H1 (cell line): ENCODE measurements at regions not wholly inside any gene's neighbourhood (a gene's known extent, or its start where the extent isn't known, plus 50 kb on each side); places are given as distances from the start of the nearest gene placed in this dataset.

Experiments
- CTCF ChIA-PET: fragments of 300-600 bp; sonication (Branson Sonifier 250); formaldehyde crosslinking; loops from one replicate; lab custom pipeline; 2021; ENCODE audit not compliant: partially characterized antibody; lab: Charles Lee
- POLR2A ChIA-PET: fragments of 300-600 bp; sonication (Branson Sonifier 250); formaldehyde crosslinking; loops from one replicate; lab custom pipeline; 2021; ENCODE audit warnings: inconsistent platforms; ENCODE audit not compliant: partially characterized antibody; lab: Charles Lee
- DNase-seq, 2 experiments: peaks; one replicate each; pipeline versions ENCODE4 v3.0.0 to v3.0.0-alpha.2; 2010 to 2022; ENCODE audit warnings: low spot score in 2 of 2, low read depth in 1 of 2, mixed read lengths in 1 of 2
- FAIRE-seq: peaks from 2 replicates; lab custom pipeline; 2011; peaks lifted over from hg19 to GRCh38; lab: Jason Lieb, UNC
- H2AFZ ChIP-seq: 2 replicates; pipeline ENCODE4 v1.8.1; 2012; ENCODE audit warnings: low read length, inconsistent platforms
- H2AK5ac ChIP-seq: 2 replicates; pipeline ENCODE4 v1.6.1; 2013; ENCODE audit warnings: low read depth, low read length
- H2BK120ac ChIP-seq: replicated peaks from 2 replicates; pipeline ENCODE3; 2013; ENCODE audit warnings: low read depth, low read length, inconsistent platforms
- H2BK12ac ChIP-seq: 2 replicates; pipeline ENCODE4 v1.6.1; 2013; ENCODE audit warnings: low read depth, low read length
- H2BK15ac ChIP-seq: 2 replicates; pipeline ENCODE4 v1.6.1; 2013; ENCODE audit warnings: low read length
- H2BK20ac ChIP-seq: 2 replicates; pipeline ENCODE4 v1.6.1; 2013; ENCODE audit warnings: low read length
- H2BK5ac ChIP-seq: 2 replicates; pipeline ENCODE4 v1.6.1; 2013; ENCODE audit warnings: low read depth, low read length
- H3K14ac ChIP-seq: 2 replicates; pipeline ENCODE4 v1.6.1; 2013; ENCODE audit warnings: inconsistent platforms; ENCODE audit not compliant: insufficient read length
- H3K18ac ChIP-seq: 2 replicates; pipeline ENCODE4 v1.6.1; 2013; ENCODE audit warnings: low read length; ENCODE audit errors: extremely low read depth
- H3K23ac ChIP-seq: 2 replicates; pipeline ENCODE4 v1.6.1; 2013; ENCODE audit warnings: inconsistent platforms; ENCODE audit not compliant: insufficient read length
- H3K23me2 ChIP-seq: 2 replicates; pipeline ENCODE4 v1.6.1; 2013; ENCODE audit warnings: low read depth, low read length
- H3K27ac ChIP-seq: 2 replicates; pipeline ENCODE4 v1.6.1; 2011; ENCODE audit warnings: low read depth, low read length, inconsistent platforms
- H3K27me3 ChIP-seq, 4 experiments: replicated peaks in 1 of 4; 1 replicate in 1 of 4; 2 replicates in 3 of 4; pipeline versions ENCODE4 v1.6.1 to v1.8.1; 2011 to 2013; ENCODE audit warnings: low read length in 3 of 4, mild to moderate bottlenecking in 3 of 4, inconsistent platforms in 2 of 4, mixed read lengths in 2 of 4, moderate library complexity in 1 of 4; ENCODE audit not compliant: control insufficient read depth in 3 of 4, insufficient read depth in 3 of 4; ENCODE audit errors: extremely low read depth in 1 of 4
- H3K36me3 ChIP-seq, 4 experiments: 2 replicates each; pipeline versions ENCODE4 v1.6.1 to v1.8.1; 2011 to 2013; ENCODE audit warnings: mild to moderate bottlenecking in 4 of 4, low read length in 3 of 4, moderate library complexity in 2 of 4, control low read depth in 1 of 4, inconsistent platforms in 1 of 4; ENCODE audit not compliant: insufficient read depth in 4 of 4, control insufficient read depth in 2 of 4
- H3K4ac ChIP-seq: replicated peaks from 2 replicates; pipeline ENCODE3; 2013; ENCODE audit warnings: low read length, low read depth, mixed read lengths, inconsistent platforms; ENCODE audit not compliant: insufficient read length
- H3K4me1 ChIP-seq, 4 experiments: replicated peaks in 1 of 4; 1 replicate in 1 of 4; 2 replicates in 3 of 4; pipeline versions ENCODE4 v1.6.1 to v1.8.1; 2011 to 2013; ENCODE audit warnings: low read length in 3 of 4, inconsistent platforms in 2 of 4, mixed read lengths in 1 of 4; ENCODE audit not compliant: insufficient read depth in 4 of 4, control insufficient read depth in 3 of 4
- H3K4me2 ChIP-seq, 2 experiments: 2 replicates each; pipeline versions ENCODE4 v1.6.1 to v1.8.1; 2011 to 2013; ENCODE audit warnings: low read depth in 2 of 2, low read length in 2 of 2, control low read depth in 1 of 2, inconsistent platforms in 1 of 2, mild to moderate bottlenecking in 1 of 2; ENCODE audit not compliant: insufficient read depth in 1 of 2
- H3K4me3 ChIP-seq, 4 experiments: fragments of 200-600, 300-600 bp in 1 of 4; sonication (generic), shearing (Covaris generic), sonication (Bioruptor Twin) in 1 of 4; 2 replicates each; pipeline versions ENCODE4 v1.5.1 to v1.8.1; 2011 to 2016; ENCODE audit warnings: low read length in 4 of 4, low read depth in 3 of 4, control low read depth in 2 of 4, inconsistent platforms in 2 of 4, mild to moderate bottlenecking in 2 of 4, mixed read lengths in 1 of 4, moderate library complexity in 1 of 4; ENCODE audit not compliant: insufficient read depth in 2 of 4; ENCODE audit errors: extremely low read depth in 1 of 4
- H3K56ac ChIP-seq: replicated peaks from 2 replicates; pipeline ENCODE3; 2013; ENCODE audit warnings: low read depth, mild to moderate bottlenecking, mixed read lengths, low read length, inconsistent platforms; ENCODE audit not compliant: insufficient read length
- H3K79me1 ChIP-seq: 2 replicates; pipeline ENCODE4 v1.6.1; 2013; ENCODE audit warnings: low read depth, low read length, control low read depth
- H3K79me2 ChIP-seq, 2 experiments: 2 replicates each; pipeline versions ENCODE4 v1.6.1 to v1.8.1; 2012 to 2013; ENCODE audit warnings: low read length in 2 of 2, mild to moderate bottlenecking in 2 of 2, inconsistent platforms in 1 of 2; ENCODE audit not compliant: insufficient read depth in 2 of 2, control insufficient read depth in 1 of 2
- H3K9ac ChIP-seq, 4 experiments: replicated peaks in 1 of 4; 1 replicate in 1 of 4; 2 replicates in 3 of 4; pipeline versions ENCODE4 v1.6.1 to v1.8.1; 2011 to 2013; ENCODE audit warnings: low read depth in 3 of 4, low read length in 3 of 4, control low read depth in 2 of 4, mild to moderate bottlenecking in 2 of 4, moderate library complexity in 2 of 4, inconsistent platforms in 1 of 4; ENCODE audit errors: extremely low read depth in 1 of 4
- H3K9me3 ChIP-seq, 2 experiments: 2 replicates each; pipeline versions ENCODE4 v1.6.1 to v1.8.1; 2012 to 2013; ENCODE audit warnings: mild to moderate bottlenecking in 2 of 2, moderate library complexity in 2 of 2, control low read depth in 1 of 2, inconsistent platforms in 1 of 2, low read depth in 1 of 2, low read length in 1 of 2, mixed read lengths in 1 of 2; ENCODE audit not compliant: insufficient read depth in 2 of 2
- H4K20me1 ChIP-seq, 2 experiments: replicated peaks in 1 of 2; 2 replicates each; pipeline versions ENCODE3 to v1.8.1; 2011 to 2013; ENCODE audit warnings: inconsistent platforms in 2 of 2, low read length in 2 of 2, mild to moderate bottlenecking in 1 of 2; ENCODE audit not compliant: insufficient read depth in 2 of 2, control insufficient read depth in 1 of 2
- H4K5ac ChIP-seq: 2 replicates; pipeline ENCODE4 v1.6.1; 2013; ENCODE audit warnings: low read length, low read depth, mixed read lengths, inconsistent platforms; ENCODE audit not compliant: insufficient read length
- H4K8ac ChIP-seq: 2 replicates; pipeline ENCODE4 v1.8.0; 2013; ENCODE audit warnings: mild to moderate bottlenecking, moderate library complexity, low read length, inconsistent platforms; ENCODE audit not compliant: insufficient read depth; ENCODE audit errors: extremely low read depth
- H4K91ac ChIP-seq: replicated peaks from 2 replicates; pipeline ENCODE3; 2013; ENCODE audit warnings: low read length, mixed read lengths, inconsistent platforms; ENCODE audit not compliant: insufficient read length
- CBX5 ChIP-seq: fragments of 300-800, 300-1000 bp; sonication (generic); IDR thresholded peaks from 2 replicates; pipeline ENCODE4 v1.7.1; 2016; ENCODE audit warnings: antibody characterized with exemption, low read length, low read depth
- CEBPB ChIP-seq: IDR thresholded peaks from 2 replicates; pipeline ENCODE4 v1.6.1; 2012; ENCODE audit warnings: low read depth, low read length
- CREB1 ChIP-seq: IDR thresholded peaks from 2 replicates; pipeline ENCODE4 v1.6.1; 2012; ENCODE audit warnings: inconsistent platforms
- CTBP2 ChIP-seq: IDR thresholded peaks from 2 replicates; pipeline ENCODE4 v1.7.0; 2011; ENCODE audit warnings: borderline replicate concordance, mild to moderate bottlenecking, moderate library complexity, mixed read lengths, low read length; ENCODE audit not compliant: insufficient read depth, insufficient read length
- E2F6 ChIP-seq: IDR thresholded peaks from 2 replicates; pipeline ENCODE4 v1.6.1; 2012; ENCODE audit warnings: inconsistent platforms
- HDAC2 ChIP-seq, 2 experiments: fragments of 300-600 bp in 1 of 2; sonication (generic) in 1 of 2; IDR thresholded peaks; 2 replicates each; pipeline ENCODE4 v1.6.1; 2011 to 2012; ENCODE audit warnings: low read depth in 2 of 2, low read length in 2 of 2, mild to moderate bottlenecking in 2 of 2, moderate library complexity in 2 of 2, borderline replicate concordance in 1 of 2, inconsistent platforms in 1 of 2
- KDM1A ChIP-seq: fragments of 200-600, 300-600 bp; sonication (generic); IDR thresholded peaks from 2 replicates; pipeline ENCODE4 v1.7.1; 2016; ENCODE audit warnings: mild to moderate bottlenecking, low read length, borderline replicate concordance
- KDM4A ChIP-seq: IDR thresholded peaks from one replicate; pipeline ENCODE4 v1.7.1; 2012; ENCODE audit warnings: low read depth, mild to moderate bottlenecking, moderate library complexity, low read length, inconsistent platforms; ENCODE audit not compliant: severe bottlenecking
- PHF8 ChIP-seq: fragments of 200-600 bp; sonication (generic); conservative IDR thresholded peaks from 2 replicates; pipeline ENCODE4 v1.7.1; 2012; ENCODE audit warnings: low read depth, mild to moderate bottlenecking, inconsistent platforms, low read length, moderate library complexity
- SIRT6 ChIP-seq: IDR thresholded peaks from one replicate; pipeline ENCODE4 v1.7.1; 2012; ENCODE audit warnings: low read length, inconsistent platforms
- SP2 ChIP-seq: IDR thresholded peaks from 2 replicates; pipeline ENCODE4 v1.6.1; 2012; ENCODE audit warnings: mild to moderate bottlenecking, low read length, inconsistent platforms
- TAF7 ChIP-seq: optimal IDR thresholded peaks from 2 replicates; pipeline ENCODE3; 2011; ENCODE audit warnings: low read depth, mild to moderate bottlenecking, inconsistent platforms, low read length, moderate library complexity, borderline replicate concordance
- TEAD4 ChIP-seq: IDR thresholded peaks from 2 replicates; pipeline ENCODE4 v1.6.1; 2012; ENCODE audit warnings: low read depth, low read length, inconsistent platforms, mixed read lengths
- USF2 ChIP-seq: IDR thresholded peaks from 2 replicates; pipeline ENCODE4 v1.6.1; 2011; ENCODE audit warnings: low read length, improper control_type of control experiment
- WGBS, 2 experiments: shearing (Covaris generic) in 1 of 2; methylation state at CpG; one replicate each; pipeline versions ENCODE4 v1.1.6 to v1.1.7; 2013 to 2015; ENCODE audit warnings: low lambda C conversion rate in 2 of 2, mixed read lengths in 2 of 2, inconsistent platforms in 1 of 2, low coverage in 1 of 2, missing lambda C conversion rate in 1 of 2; ENCODE audit not compliant: insufficient replicate concordance in 2 of 2, insufficient coverage in 1 of 2, insufficient read length in 1 of 2; ENCODE audit errors: extremely low coverage in 1 of 2, missing lambda C conversion rate in 1 of 2; 5-methylcytosine and 5-hydroxymethylcytosine counted together

- no peak overlapping the region for H4K91ac ChIP-seq
- no peak for TF ChIP-seq CEBPB
- no peak for TF ChIP-seq USF2
- TF ChIP-seq CTBP2, result no peak
- TF ChIP-seq TEAD4, result no peak
- no peak for TF ChIP-seq SP2
- no peak for TF ChIP-seq TAF7
- TF ChIP-seq E2F6, result no peak
- TF ChIP-seq KDM1A, result no peak
- TF ChIP-seq KDM4A, result no peak
- TF ChIP-seq CBX5, result no peak
- TF ChIP-seq CREB1, result no peak
- TF ChIP-seq SIRT6, result no peak
- no peak for TF ChIP-seq PHF8
- TF ChIP-seq HDAC2 (IDR thresholded peaks at IDR 0.05; ENCODE audit: borderline replicate concordance in 1 of 2, low read depth in 2 of 2, low read length in 2 of 2), result no peak
These were observed 80.3 kb downstream of the EBLN1 start for GRCh38 chr10:22137542-22137941.

More at GRCh38 chr10:22137542-22137941, 80.3 kb downstream of the EBLN1 start:
- WGBS, 2 experiments, result 93% methylated on average over 2 of the region's 2 CpGs; no CpG with 5 or more reads in 1 of the 2 experiments
- no peak overlapping the region for H2BK20ac ChIP-seq
- ChIA-PET POLR2A (no interaction called here), CTCF (no interaction called here)
- H2BK15ac ChIP-seq, result no peak overlapping the region
- H3K4ac ChIP-seq, result no peak overlapping the region
- no peaks in the 10 kb centered on the region for H3K4me1 ChIP-seq
- no peak overlapping the region for H4K8ac ChIP-seq
- H2AFZ ChIP-seq, result no peak overlapping the region
- no peak overlapping the region for H3K4me2 ChIP-seq
- no peak overlapping the region for H3K14ac ChIP-seq
- FAIRE-seq (no peak), DNase-seq (no peak)
- no peak overlapping the region for H2BK5ac ChIP-seq
- H3K23ac ChIP-seq, result no peak overlapping the region
- H3K79me1 ChIP-seq, result no peaks in the 10 kb centered on the region
- H3K4me3 ChIP-seq, result no peak overlapping the region
- H3K9me3 ChIP-seq, result no peaks in the 10 kb centered on the region
- H2AK5ac ChIP-seq, result no peak overlapping the region
- H3K27me3 ChIP-seq, result no peaks in the 10 kb centered on the region; a peak in 1 of 7 replicates
- no peaks in the 10 kb centered on the region for H3K23me2 ChIP-seq
- no peaks in the 10 kb centered on the region for H4K20me1 ChIP-seq
- H3K18ac ChIP-seq, result no peak overlapping the region
- H3K36me3 ChIP-seq, result no peaks in the 10 kb centered on the region
- no peaks in the 10 kb centered on the region; a peak in 1 of 4 replicates for H3K79me2 ChIP-seq
- H3K27ac ChIP-seq, result no peak overlapping the region
- H2BK120ac ChIP-seq, result no peak overlapping the region
- H4K5ac ChIP-seq, result no peak overlapping the region
- H2BK12ac ChIP-seq, result no peak overlapping the region
- H3K56ac ChIP-seq, result no peak overlapping the region
- H3K9ac ChIP-seq, result no peak overlapping the region
